Mesenteric fat pad (tissue), 1 donor: ENCODE measurements at regions not wholly inside any gene's neighbourhood (a gene's known extent, or its start where the extent isn't known, plus 50 kb on each side); places are given as distances from the start of the nearest gene placed in this dataset.

Experiments used
- DNase-seq: peaks from one replicate; pipeline ENCODE4 v3.0.0-alpha.2; 2020; ENCODE audit warnings: low spot score
- donor health status: DM: yes; HTN: yes; CAD: no.

- DNase-seq: no peak
Measured at GRCh38 chr10:10315989-10316388, 701.7 kb upstream of the CELF2 start.

DNA sequence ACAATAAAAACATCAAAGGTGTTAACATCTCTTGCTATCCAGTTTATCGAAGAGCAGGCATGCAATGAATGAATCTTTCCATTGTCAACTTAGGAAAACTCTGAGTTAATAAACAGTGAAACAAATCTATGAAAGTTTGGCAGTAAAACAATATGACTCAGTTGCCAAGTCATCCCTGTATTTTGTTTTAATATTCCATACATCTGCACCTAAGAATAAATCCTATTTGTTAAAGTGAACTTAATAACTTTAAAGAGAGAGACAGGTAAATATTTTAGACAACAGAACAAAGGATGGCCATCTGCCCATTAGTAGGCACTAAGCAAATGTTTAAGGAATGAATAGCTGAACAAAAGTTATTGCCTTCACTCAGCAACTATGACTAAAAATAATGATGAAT is 700.5 kb upstream of the CELF2 start:
- no peak for DNase-seq

DNA sequence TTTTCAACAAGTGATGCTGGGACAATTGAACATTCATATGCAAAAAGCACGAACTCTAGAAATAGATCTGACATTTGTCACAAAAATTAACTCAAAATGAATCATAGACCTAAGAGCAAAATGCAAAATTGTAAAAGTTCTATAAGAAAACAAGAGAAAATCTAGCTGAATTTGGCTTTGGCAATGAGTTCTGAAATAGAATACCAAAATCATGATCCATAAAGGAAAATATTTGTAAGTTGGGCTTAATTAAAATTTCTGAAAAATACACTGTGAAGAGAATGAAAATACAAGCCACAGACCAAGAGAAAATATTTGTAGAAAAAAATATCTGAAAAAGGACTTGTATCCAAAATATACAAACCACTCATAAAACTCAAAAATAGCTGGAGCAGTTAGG is 698.8 kb upstream of the CELF2 start:
- DNase-seq: no peak

DNA sequence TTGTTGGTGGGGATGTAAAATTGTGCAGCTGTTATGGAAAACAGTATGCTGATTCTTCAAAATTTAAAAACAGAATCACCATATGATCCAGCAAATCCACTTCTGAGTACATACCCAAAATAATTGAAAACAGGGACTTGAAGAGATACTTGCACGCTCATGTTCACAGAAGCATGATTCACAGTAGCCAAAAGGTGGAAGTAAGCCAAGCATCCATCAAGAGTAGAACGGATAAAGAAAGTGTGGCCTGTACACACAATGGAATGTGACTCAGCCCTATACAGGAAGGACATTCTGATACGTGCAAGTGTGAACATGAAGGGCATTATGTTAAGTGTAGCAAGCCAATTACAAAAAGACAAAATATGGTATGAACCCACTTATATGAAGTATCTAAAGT is 696.7 kb upstream of the CELF2 start:
- DNase-seq: no peak

GRCh38 chr10:10326116-10326515 is 691.6 kb upstream of the CELF2 start:
- DNase-seq: no peak

DNA sequence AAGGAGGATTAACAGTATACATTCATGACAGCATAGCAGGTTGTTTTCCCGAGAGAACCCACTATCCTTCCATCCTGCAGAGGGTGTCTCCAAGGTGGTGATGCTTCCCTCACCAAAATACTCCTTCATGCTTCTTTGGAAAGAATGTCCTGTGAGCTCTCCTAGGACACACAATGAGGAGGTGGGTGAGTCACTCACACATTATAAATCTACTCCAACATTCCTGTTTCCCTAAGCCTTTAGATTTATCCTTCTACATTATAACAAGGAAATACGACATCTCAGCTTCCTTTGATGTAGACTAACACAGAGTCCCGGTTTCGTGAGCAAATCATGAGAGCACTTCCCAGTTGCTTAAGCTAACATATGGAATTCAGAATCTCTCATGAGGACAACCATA is 689.7 kb upstream of the CELF2 start:
- DNase-seq: no peak

GRCh38 chr10:10330418-10330817 is 687.3 kb upstream of the CELF2 start:
- DNase-seq: no peak

DNA sequence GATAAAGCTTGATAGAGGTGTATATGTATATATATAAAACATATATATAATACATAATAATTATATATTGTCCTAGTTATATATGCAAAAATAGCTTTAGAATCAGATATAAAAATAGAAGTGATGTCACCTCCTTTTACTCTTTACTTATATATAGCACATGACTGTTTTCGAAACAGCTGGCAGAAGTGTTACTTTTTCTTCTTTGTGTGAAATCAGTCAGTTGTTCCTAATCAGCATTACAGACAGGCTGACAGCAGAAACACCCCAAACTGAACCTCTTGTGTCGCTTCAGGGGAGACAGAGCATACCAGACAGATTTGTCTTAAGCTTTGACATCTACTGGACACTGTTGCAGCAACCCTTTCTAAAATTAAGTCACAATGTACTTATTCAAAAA is 684.9 kb upstream of the CELF2 start:
- DNase-seq: no peak

- DNase-seq: no peak
Measured at GRCh38 chr10:10333622-10334021, 684.0 kb upstream of the CELF2 start.

DNA sequence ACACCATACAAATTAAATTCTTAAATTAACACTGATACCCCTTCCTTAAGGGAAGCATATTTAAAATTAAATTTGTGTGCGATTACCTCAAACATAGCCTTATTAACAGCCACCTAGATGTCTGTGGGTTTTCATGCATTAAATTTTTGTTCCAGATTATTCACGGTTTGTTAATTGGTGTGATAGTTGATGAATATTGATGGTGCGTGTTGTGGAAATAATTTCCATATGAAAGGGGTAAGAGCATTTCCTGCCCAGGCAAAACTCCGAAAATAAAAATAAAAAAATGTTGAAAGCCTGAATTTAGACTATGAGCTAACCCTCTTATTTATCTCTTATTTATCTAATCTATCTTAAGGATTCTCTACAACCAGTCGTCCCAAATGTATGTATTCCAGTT is 679.3 kb upstream of the CELF2 start:
- DNase-seq: no peak

DNA sequence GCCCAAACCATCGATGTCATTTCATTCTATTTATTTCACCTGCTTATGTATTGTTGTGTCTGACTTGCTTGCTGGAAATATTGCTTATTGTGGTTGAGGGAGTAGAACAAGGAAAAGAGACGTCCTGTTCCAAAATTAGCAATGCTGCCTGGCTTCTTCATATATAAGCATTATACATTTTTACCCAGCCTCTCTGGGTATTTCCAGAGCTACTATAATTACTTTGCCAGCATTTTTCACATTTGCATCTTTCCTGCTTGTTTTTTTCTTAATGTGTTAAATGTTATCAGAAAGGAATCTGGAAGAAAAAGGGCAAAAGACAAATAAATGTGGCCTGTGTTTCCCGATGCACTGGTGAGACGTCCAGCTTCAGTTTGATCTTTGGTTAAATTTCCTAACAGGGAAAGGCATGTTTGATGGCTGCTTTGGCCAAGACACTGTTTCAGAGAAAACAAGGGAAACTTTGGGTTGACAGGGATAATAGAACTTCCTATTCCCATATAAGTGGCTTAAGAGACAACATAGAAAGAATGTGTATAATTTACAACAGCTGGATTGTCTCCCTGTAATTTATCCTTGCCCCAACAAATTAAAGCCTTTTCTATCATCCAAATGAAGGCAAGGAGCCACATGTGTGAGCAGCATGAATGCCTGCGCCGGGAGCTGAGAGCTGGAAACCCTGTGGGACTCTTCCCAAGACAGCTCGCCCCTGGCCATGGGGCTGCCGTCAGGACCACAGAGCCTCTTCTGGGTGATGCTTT is 671.1 kb upstream of the CELF2 start:
- DNase-seq: no peak

- no peak for DNase-seq
Measured at GRCh38 chr10:10350050-10350449, 667.6 kb upstream of the CELF2 start.

DNA sequence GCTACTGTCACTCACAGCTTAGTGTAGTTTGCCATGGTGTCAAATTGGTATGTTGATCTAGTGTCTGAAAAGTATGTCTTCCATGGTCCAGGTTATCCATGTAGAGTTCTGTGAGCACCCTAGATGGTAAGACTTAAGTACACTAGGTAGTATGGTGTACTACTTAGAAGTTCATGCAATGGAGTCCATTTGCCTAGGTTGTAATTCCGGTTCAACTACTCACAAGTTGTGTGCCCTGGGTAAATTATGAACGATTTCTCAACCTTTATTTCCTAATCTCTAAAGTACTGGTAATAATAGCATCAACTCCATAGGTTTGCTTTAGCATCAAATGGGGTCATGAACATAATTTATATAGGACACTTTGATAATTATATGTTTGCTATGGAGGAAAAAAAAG is 666.2 kb upstream of the CELF2 start:
- no peak for DNase-seq

DNA sequence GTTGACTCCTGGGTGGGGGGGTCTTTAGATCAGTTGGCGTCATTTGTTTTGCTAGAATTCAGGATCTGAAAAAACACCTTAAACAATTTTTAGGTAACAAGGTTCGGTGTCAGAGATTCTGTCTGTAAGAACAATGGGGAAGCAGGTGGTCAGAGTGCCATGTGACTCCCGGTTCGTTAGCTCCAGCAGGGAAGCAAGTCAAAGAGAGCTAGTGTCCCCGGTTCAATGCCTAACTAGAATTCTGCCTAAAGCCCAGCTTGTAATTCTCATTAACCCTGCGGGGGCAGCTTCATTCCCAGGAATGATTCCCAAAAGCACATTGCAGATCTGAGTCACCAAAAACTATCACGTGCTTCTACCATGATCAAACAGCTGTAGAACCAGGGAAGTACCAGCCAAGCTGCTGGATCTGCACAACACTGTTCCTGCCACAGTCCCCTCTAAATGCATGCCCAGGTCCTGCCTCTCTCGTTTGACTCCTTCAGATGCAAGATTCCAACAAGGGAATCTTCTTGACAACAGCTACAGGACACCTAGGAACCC is 664.3 kb upstream of the CELF2 start:
- DNase-seq: no peak

DNA sequence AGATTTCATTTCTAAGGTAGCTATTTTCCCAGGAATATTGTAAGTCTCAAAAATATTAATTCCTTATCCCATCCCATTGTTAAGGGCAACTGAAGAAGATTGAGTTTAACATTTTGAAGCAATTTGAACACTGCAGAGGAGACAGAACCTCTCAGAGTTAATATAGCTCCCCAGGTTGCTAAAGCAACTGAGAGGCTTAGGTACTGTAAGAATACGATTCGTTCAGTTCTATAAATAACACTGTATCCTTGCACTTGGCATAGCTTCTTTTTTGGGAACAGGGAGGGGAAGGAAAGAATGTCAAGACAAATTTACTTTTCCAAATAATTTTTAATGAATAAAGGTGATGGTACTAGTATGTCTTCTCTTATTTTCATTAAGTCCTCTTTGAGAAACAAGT is 658.4 kb upstream of the CELF2 start:
- DNase-seq: no peak

- no peak for DNase-seq
Measured at GRCh38 chr10:10361301-10361885, 656.3 kb upstream of the CELF2 start.

DNA sequence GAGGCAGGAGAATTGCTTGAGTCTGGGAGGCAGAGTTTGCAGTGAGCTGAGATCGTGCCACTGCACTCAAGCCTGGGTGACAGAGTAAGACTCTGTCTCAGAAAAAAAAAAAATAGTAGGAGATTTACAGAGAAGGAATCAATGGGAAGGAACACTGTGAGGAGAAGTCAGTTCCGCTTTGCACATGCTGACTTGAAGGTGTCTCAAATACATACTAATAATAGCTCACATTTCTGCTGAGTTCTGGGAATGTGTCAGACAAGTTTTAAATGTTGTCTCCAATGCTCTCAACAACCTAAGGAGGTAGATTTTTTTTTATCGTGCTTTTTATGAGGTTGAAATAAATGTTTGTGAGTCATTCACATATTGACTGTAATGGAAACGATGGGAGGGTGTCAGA is 654.9 kb upstream of the CELF2 start:
- no peak for DNase-seq

- DNase-seq: no peak
Measured at GRCh38 chr10:10363217-10363616, 654.5 kb upstream of the CELF2 start.

GRCh38 chr10:10364902-10365301 is 652.8 kb upstream of the CELF2 start:
- no peak for DNase-seq

DNA sequence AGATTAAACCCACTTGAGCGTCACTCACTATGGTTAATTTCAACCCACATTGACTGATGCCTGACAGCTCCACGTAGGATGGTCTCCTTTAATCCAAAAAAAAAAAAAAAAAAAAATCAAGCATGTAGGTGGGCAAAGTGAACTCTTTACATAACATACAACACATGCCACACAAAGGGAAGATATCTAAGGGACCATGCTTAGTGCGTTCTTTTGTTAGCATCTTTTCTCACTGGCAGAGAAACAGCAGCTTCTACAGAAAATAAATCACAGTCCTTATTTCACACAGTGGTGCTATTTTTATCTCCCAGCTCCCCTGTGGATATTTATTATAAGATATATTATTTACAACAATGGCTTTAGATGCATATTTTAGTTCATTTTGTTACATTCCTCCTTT is 652.0 kb upstream of the CELF2 start:
- DNase-seq: no peak

GRCh38 chr10:10366836-10367235 is 650.8 kb upstream of the CELF2 start:
- no peak for DNase-seq

DNA sequence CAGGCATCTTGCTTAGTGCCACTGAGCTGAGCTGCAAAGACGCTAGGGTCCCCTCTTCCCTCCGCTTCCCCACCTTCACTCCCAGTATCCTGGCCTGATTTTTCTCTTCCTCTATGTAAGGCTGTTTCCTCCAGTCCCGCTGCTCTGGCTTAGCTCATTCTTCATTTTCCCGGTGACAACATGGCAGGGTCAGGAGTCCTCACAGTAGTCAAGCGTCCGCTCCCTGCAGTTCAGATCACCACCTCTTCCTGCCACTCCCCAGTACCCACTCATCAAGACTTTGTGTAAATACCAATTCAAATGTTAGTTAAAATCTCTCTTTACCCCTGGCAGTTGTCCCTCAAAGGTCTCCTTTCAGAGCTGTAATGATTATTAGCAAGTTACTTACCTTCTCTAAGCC is 650.4 kb upstream of the CELF2 start:
- no peak for DNase-seq

GRCh38 chr10:10368951-10369576 is 648.6 kb upstream of the CELF2 start:
- DNase-seq: no peak
